Parathyroid adenoma (tissue), 2 donors: ENCODE measurements at regions not wholly inside any gene's neighbourhood (a gene's known extent, or its start where the extent isn't known, plus 50 kb on each side); places are given as distances from the start of the nearest gene placed in this dataset.

Experiments used
- H2AFZ ChIP-seq: fragments of 300-600 bp; sonication (generic); one replicate; pipeline ENCODE4 v1.7.0; 2017; ENCODE audit warnings: antibody characterized with exemption, mild to moderate bottlenecking
- H3K27ac ChIP-seq: fragments of 300-600 bp; sonication (generic); one replicate; pipeline ENCODE4 v1.7.0; 2017
- H3K27me3 ChIP-seq: fragments of 300-600 bp; sonication (generic); one replicate; pipeline ENCODE4 v1.7.0; 2017; ENCODE audit warnings: low read length; ENCODE audit not compliant: control insufficient read depth, insufficient read depth
- H3K36me3 ChIP-seq: fragments of 300-600 bp; sonication (generic); one replicate; pipeline ENCODE4 v1.7.0; 2017; ENCODE audit warnings: low read length; ENCODE audit not compliant: control insufficient read depth, insufficient read depth
- H3K4me1 ChIP-seq: fragments of 300-600 bp; sonication (generic); one replicate; pipeline ENCODE4 v1.7.0; 2017; ENCODE audit warnings: control low read depth
- H3K4me2 ChIP-seq: fragments of 300-600 bp; sonication (generic); one replicate; pipeline ENCODE4 v1.7.0; 2017; ENCODE audit warnings: low read length
- H3K4me3 ChIP-seq: fragments of 300-600 bp; sonication (generic); one replicate; pipeline ENCODE4 v1.7.0; 2017; ENCODE audit warnings: low read depth, low read length
- H3K79me2 ChIP-seq: fragments of 300-600 bp; sonication (generic); one replicate; pipeline ENCODE4 v1.7.0; 2017; ENCODE audit warnings: control low read depth
- H3K9ac ChIP-seq: fragments of 300-600 bp; sonication (generic); one replicate; pipeline ENCODE4 v1.7.0; 2017; ENCODE audit warnings: mild to moderate bottlenecking
- H3K9me3 ChIP-seq: fragments of 300-600 bp; sonication (generic); one replicate; pipeline ENCODE4 v1.7.0; 2017; ENCODE audit warnings: low read length; ENCODE audit not compliant: control insufficient read depth
- TF ChIP-seq, protein P1 (sequence below): fragments of 300-600 bp; sonication (generic); IDR thresholded peaks from one replicate; pipeline ENCODE4 v1.7.0; 2017; ENCODE audit warnings: antibody characterized with exemption, mild to moderate bottlenecking
- donor health status: primary hyperparathyroidism.

DNA sequence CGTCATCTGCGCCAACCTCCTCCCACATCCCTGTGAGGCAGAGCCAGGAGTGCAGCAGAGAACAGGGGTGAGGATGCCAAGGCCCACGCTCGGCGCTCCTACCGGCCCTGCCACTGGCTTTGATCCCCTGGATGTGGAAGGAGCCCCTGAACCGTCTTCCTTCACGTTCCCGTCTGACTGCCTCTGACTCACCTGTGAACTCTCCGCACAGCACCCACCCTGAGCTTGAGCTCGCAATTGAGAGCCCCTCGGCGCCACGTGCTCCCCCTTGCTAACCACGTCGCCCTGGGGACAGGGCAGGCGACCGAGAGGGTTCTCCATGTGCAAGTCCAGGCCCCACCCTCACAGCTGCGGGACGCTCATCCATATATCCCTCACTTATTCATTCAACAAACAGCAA is 645.3 kb downstream of the BRD1 start:
- Histone ChIP-seq H2AFZ (no peak overlapping the region), H3K9me3 (no peaks in the 10 kb centered on the region), H3K4me3 (no peak overlapping the region), H3K27ac (no peak overlapping the region), H3K9ac (no peak overlapping the region), H3K79me2 (no peaks in the 10 kb centered on the region), H3K4me1 (no peaks in the 10 kb centered on the region), H3K36me3 (no peaks in the 10 kb centered on the region), H3K27me3 (peaks cover 5% of the 10 kb centered on the region), H3K4me2 (no peak overlapping the region)
- TF ChIP-seq, protein P1, sequence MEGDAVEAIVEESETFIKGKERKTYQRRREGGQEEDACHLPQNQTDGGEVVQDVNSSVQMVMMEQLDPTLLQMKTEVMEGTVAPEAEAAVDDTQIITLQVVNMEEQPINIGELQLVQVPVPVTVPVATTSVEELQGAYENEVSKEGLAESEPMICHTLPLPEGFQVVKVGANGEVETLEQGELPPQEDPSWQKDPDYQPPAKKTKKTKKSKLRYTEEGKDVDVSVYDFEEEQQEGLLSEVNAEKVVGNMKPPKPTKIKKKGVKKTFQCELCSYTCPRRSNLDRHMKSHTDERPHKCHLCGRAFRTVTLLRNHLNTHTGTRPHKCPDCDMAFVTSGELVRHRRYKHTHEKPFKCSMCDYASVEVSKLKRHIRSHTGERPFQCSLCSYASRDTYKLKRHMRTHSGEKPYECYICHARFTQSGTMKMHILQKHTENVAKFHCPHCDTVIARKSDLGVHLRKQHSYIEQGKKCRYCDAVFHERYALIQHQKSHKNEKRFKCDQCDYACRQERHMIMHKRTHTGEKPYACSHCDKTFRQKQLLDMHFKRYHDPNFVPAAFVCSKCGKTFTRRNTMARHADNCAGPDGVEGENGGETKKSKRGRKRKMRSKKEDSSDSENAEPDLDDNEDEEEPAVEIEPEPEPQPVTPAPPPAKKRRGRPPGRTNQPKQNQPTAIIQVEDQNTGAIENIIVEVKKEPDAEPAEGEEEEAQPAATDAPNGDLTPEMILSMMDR, result no peak

DNA sequence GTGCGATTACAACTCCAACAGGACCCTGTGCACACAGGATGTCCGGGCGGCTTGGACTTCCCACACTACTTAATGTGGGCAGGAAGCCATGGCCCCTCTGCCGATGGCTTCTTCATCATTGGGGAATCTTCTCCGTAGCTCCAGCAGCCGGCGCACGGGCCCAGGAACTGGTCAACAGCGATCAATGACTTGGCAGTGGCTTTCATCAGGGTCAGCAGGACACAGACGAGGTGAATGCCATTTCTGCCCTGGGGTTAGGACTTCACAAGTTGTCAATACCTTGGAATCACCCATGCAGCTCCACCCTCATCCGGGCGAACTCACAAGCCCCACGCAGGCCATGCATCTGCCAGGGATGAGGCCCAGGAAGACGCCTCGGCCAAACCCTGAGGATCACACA is 645.7 kb downstream of the BRD1 start:
- no peak overlapping the region for H3K27ac ChIP-seq
- TF ChIP-seq, protein P1, result no peak
- H3K4me3 ChIP-seq, result no peak overlapping the region
- no peaks in the 10 kb centered on the region for H3K36me3 ChIP-seq
- no peaks in the 10 kb centered on the region for H3K79me2 ChIP-seq
- no peaks in the 10 kb centered on the region for H3K4me1 ChIP-seq
- peaks cover 5% of the 10 kb centered on the region for H3K27me3 ChIP-seq
- no peak overlapping the region for H2AFZ ChIP-seq
- H3K9me3 ChIP-seq, result no peaks in the 10 kb centered on the region
- H3K4me2 ChIP-seq, result no peak overlapping the region
- H3K9ac ChIP-seq, result no peak overlapping the region

DNA sequence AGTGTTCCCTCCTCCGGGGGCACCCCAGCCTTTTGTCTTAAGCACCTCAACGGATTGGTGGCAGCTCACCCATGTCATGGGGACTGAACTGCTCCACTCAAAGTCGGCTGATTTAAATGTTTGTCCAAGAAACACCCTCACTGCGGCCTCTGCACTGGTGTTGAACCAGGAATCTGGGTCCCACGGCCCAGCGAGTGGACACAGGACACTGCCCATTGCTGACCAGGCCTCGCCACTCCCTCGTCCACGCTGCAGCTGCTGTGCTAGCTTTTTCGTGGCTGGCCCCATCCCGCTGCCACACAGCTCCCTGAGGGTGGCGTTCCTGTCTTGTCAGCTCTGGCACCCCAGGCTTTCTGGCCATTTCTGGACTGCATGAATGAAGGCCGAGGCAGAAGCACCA is 646.2 kb downstream of the BRD1 start:
- no peak overlapping the region for H3K4me3 ChIP-seq
- TF ChIP-seq, protein P1, result no peak
- no peaks in the 10 kb centered on the region for H3K36me3 ChIP-seq
- H3K79me2 ChIP-seq, result no peaks in the 10 kb centered on the region
- no peaks in the 10 kb centered on the region for H3K9me3 ChIP-seq
- no peak overlapping the region for H3K27ac ChIP-seq
- H3K4me2 ChIP-seq, result no peak overlapping the region
- H3K27me3 ChIP-seq, result peaks cover 5% of the 10 kb centered on the region
- H3K4me1 ChIP-seq, result no peaks in the 10 kb centered on the region
- H3K9ac ChIP-seq, result no peak overlapping the region
- H2AFZ ChIP-seq, result no peak overlapping the region

DNA sequence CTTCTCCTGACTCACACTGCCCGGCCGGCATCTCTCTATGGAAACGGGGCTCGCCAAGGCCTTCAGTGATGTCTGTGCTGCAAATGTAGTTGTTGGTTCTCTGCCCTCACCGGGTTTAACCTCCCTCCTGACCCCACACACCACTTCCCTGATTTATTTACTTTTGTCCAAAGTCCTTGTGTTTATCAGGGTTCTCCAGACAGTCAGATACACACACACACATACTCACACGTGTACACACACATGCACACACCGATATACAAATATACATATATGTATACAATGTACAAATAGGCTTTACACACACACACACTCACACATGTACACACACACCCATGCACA is 647.0 kb downstream of the BRD1 start:
- TF ChIP-seq, protein P1, result no peak
- H3K36me3 ChIP-seq, result no peaks in the 10 kb centered on the region
- H3K27me3 ChIP-seq, result peaks cover 5% of the 10 kb centered on the region
- no peak overlapping the region for H2AFZ ChIP-seq
- H3K9me3 ChIP-seq, result no peaks in the 10 kb centered on the region
- no peaks in the 10 kb centered on the region for H3K79me2 ChIP-seq
- no peak overlapping the region for H3K4me2 ChIP-seq
- H3K9ac ChIP-seq, result no peak overlapping the region
- no peak overlapping the region for H3K4me3 ChIP-seq
- no peaks in the 10 kb centered on the region for H3K4me1 ChIP-seq
- H3K27ac ChIP-seq, result no peak overlapping the region

DNA sequence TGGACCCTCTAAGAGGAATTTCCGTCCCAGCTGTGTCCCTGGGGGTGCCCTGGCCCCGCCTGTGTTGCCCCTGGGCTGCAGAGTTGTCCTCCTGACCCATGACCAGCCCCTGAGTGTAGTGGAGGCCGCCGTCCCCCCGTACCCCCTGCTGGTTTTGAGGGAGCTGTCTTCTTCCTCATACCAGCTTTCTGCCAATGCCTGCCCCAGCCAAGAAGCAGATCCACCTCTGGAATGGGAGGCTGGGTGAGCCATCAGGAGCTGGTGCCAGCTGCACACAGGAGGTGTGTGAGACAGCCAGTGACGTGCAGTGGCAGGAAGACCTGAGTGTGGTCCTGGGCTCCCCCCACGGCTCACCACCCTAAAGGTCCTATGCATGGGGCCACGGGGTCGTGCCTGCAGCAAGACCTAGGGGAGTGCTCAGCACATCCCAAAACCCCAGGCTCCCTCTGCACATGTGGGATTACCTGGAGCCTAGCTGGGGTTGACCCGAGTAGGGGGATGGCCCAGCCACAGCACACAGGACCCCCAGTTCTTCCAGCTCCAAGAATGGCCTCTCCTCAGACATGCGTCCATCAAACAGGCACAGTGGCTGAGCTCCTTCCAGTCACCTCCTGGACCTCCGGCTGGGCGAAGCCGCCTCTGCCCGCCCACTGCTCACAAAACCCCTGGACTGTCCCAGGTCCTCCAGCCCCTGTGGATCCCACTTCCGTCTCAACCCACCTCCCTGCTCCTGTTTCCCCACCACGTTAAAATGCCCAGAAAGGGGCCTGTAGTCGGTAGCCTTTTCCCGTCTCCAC is 647.6 kb downstream of the BRD1 start:
- Histone ChIP-seq H3K9me3 (no peaks in the 10 kb centered on the region), H3K4me2 (no peak overlapping the region), H3K36me3 (no peaks in the 10 kb centered on the region), H3K4me1 (no peaks in the 10 kb centered on the region), H3K9ac (no peak overlapping the region), H3K27me3 (peaks cover 5% of the 10 kb centered on the region), H3K27ac (no peak overlapping the region), H2AFZ (no peak overlapping the region), H3K79me2 (no peaks in the 10 kb centered on the region), H3K4me3 (no peak overlapping the region)
- TF ChIP-seq, protein P1, result no peak
